ENCODE measurements at regions not wholly inside any gene's neighbourhood (a gene's known extent, or its start where the extent isn't known, plus 50 kb on each side); places are given as distances from the start of the nearest gene placed in this dataset.

DNA sequence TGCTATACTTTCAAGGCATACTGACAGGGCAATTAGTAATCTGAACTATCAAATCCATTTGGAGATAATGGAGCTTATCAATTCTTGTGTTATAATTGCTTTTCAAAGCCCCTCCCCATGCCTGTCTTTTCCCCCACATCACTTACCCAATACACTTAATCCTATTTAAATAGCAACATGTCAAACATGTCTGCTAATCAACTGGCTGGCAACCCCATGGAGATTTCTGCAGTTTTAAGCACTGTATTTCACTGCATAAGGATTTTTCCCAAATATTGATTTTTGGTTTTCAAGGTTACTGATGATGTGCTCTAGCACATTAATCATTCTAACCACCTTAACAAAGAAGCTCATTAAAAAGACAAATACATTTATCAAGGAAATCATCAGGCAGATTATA is 800.3 kb downstream of the PLA2G4A start:
- DNase-seq (ENCODE audit: low read depth) = no peak

DNA sequence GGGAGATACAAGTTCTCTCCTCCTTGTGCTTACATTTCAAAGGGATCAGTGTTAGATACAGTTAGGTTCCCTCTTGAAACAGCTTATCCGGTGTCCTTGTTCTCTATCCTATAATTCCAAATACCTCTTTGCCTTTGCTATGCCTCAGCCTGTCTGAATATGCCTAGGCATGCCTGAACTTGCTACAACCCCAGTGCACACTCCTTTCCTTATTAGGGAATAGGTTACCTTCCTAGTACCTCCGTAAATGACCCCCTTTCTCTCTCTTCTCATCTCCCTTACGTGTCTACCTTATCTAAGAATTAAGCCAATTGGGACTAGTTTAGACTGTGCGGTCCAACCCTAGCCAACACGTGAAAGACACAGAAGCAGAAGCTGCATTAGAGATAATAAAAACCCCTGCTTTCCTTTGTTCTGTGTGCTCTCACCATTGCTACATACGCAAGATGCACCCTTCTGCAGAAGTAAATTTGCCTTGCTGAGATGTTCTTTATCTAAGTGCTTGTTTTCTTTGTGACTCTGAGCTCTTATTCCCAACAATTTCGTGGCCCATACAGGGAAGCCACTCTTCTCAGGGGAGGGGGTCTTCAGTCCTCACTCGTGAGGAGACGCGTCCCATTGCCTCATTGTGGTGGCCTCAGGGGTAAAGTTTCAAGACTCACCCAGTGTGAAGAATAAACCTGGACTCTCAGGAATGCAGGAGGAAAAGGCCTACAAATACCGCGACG is 802.1 kb downstream of the PLA2G4A start:
- DNase-seq (ENCODE audit: low read depth) = no peak

DNA sequence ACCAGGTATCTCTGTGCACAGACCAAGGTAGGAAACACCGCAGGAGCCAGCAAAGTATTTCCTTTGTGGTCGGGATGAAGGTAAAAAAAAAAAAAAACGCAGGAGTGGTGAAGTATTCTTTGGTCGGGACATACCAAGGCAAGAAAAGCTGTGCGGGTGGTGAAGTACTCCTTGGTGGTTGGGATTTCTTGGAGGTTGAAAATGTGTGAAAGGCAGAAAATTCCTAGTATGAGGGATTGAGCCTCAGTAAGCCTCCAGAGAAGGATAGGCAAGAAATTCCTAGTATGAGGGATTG is 802.6 kb downstream of the PLA2G4A start:
- DNase-seq (ENCODE audit: low read depth) = no peak

GRCh38 chr1:187631984-187632383 is 803.2 kb downstream of the PLA2G4A start:
- DNase-seq (ENCODE audit: low read depth) = no peak

DNA sequence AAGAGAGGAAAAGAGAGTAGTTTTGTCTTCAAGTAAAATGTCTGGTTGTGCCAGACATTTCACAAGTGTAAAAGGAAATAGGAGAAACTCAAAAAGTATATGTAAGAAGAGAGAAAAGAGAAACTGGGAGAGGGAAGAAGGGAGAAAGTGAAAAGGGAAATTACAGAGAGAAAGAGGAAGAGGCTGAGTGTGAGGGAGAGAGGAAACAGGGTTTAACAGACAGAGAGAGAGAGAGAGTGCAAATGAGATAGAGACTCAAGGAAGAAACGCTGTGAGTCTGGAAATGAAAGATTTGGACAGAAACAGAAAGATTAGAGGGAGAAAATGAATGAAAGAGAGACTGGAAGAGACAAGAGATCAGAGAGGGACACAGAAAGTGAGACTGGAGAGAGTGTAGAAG is 806.2 kb downstream of the PLA2G4A start:
- DNase-seq (ENCODE audit: low read depth) = no peak

GRCh38 chr1:187638733-187639434 is 810.1 kb downstream of the PLA2G4A start:
- DNase-seq (ENCODE audit: low read depth) = no peak

- no peak for DNase-seq (ENCODE audit: low read depth)
Measured at GRCh38 chr1:187641015-187641414, 812.3 kb downstream of the PLA2G4A start.

GRCh38 chr1:187641463-187641862 is 812.7 kb downstream of the PLA2G4A start:
- peak; percentile 46 for DNase-seq (ENCODE audit: low read depth)

GRCh38 chr1:187641907-187642306 is 813.2 kb downstream of the PLA2G4A start:
- peak; percentile 15 for DNase-seq (ENCODE audit: low read depth)

DNA sequence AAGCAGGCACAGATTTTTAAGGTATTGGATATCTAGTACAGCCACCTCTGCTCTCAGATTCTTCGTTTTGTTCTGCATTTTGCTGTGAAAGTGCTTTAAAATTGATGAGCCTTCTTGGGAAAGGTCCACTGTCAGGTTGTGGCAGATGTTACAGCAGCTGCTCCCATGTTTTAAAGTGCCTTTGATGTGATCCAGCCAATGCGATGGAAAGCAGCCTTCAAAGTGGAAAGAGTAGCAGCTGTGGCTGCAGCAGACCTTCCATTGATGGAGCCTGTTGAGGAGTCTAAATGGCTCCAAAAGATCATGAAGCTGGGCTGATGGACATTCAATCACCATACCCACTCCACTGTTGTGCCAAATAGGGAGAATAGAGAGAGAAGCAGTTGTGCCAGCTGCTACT is 816.9 kb downstream of the PLA2G4A start:
- no peak for DNase-seq (ENCODE audit: low read depth)

- DNase-seq (ENCODE audit: low read depth) = no peak
Measured at GRCh38 chr1:187646536-187647107, 817.9 kb downstream of the PLA2G4A start.

- DNase-seq (ENCODE audit: low read depth) = no peak
Measured at GRCh38 chr1:187648091-187648490, 819.3 kb downstream of the PLA2G4A start.

GRCh38 chr1:187654635-187655034 is 825.9 kb downstream of the PLA2G4A start:
- DNase-seq (ENCODE audit: low read depth) = no peak

DNA sequence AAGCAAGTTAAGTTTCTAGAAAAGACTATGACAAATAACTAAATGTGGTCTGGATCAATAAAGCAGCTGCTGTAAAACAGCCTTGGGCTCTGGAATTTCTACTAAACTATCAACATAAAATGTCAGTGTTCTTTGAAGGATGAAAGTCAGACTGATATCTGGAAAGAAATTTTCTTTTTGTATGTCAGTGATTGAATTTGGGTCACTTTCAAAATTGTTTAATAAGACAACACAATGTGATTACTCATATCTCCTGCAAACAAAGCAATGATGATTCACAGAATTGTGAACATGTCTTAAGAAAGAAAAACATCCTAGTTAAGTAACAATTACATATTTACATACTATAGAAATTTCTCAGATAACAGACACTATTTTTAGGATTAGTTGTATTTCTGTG is 826.4 kb downstream of the PLA2G4A start:
- DNase-seq (ENCODE audit: low read depth) = peak; percentile 19

DNA sequence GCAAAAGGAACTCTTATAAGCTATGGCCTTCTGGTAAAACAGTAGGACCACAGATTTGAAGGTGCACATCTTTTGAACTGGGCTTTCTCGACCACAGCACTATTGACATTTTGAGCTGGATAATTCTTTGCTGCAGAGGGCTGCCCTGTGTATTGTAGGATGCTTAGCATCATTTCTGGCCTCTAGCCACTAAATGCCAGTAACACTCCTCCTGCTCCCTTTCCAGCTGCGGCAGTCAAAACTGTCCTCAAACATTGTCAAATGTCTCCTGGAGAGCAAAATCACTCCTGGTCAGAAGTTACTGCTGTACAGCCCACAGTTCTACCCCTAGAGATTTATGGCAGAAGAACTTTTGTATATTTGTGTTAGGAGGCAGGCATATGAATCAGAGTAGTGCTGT is 836.7 kb downstream of the PLA2G4A start:
- DNase-seq (ENCODE audit: low read depth) = no peak

DNA sequence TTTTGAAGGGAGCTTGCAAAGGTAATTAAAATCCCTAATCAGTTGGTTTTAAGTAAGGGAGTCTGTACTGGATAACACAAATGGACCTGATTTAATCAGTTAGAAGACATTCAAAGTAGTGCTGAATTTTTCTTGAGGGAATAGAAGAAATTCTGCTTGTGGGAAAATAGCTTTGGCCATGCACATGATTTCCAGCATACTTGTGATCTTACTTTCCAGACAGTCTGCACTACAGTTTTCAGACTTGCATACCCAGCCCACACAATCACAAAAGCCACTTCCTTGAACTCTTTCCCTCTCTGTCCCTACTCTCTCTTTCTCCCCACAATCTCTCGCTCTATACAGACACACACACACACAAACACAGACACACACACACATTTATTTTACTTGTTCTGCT is 852.1 kb downstream of the PLA2G4A start:
- no peak for DNase-seq (ENCODE audit: low read depth)

DNA sequence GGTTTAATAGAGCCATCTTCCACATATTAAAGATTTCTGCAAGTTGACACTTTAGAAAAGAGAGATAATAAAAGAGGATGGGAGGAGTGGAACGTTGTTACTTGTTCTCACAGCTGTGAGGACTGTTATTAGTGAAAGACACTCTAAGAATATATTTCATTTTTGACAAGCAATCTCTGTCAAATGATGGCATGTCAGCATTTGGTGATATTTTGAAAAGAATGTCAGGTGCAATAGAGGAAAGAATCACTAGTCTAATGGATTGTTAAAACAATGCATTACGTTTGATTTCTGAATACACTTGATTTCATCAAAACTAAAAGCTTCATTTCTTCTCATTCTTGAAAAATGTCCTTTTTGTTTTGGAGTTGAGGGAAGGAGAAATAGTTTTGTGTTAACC is 853.4 kb downstream of the PLA2G4A start:
- DNase-seq (ENCODE audit: low read depth) = no peak

DNA sequence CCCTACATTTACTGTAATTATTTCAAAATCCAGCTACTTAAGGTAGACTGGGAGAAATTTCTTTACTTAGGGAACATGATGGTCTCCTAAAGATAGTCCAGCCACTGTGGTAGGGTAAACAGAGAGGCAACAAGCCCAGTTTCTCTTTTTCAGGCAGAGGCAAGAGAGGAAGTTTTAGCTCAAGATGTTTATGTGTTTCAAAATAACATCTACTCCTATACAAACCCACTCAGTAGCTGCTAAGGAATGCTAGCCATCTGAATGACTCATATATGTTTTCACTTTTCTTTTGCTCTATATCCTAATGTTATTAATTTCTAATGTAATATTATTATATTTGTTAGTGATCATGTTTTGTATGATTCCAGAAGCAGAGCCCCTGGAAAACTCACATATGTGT is 856.6 kb downstream of the PLA2G4A start:
- DNase-seq (ENCODE audit: low read depth) = peak; percentile 15

DNA sequence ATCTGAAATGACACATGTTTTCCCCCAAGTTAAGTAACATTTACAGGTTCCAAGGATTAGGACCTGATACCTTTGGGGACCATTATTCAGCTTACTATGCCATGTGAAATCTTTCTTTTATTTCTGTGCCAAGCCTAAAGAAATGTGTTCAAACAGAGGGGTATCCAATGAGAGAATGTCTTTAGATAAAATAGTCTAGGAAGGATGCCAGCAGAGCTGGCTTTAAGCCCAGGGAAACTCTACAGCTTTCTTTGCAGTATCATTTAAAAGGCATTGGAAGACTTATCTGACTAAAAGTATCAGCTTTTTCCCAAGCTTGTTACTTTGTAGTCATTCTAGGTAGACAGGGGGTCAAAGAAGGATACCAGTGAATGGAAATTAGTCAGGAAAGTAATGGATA is 860.4 kb downstream of the PLA2G4A start:
- DNase-seq (ENCODE audit: low read depth) = peak; percentile 60

- peak; percentile 87 for DNase-seq (ENCODE audit: low read depth)
Measured at GRCh38 chr1:187691439-187691838, 862.7 kb downstream of the PLA2G4A start.

DNA sequence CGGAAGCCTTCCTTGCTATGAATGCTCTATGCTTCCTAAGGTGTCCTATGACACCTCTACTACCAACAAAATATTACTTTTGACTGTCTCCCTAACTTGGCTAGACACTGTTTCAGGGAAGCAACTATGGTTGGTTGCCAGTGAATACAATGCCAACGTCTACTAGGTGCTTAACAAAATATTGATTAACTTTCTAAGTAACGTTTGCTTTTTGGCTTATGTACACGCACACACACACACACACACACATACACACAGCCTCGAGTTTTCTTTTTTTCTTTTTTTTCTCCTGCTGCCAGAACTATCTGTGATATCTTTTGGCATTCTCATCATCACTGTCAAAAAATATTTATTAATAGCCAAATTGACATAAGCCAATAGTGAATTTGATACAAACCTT is 864.0 kb downstream of the PLA2G4A start:
- no peak for DNase-seq (ENCODE audit: low read depth)

GRCh38 chr1:187696073-187696472 is 867.3 kb downstream of the PLA2G4A start:
- peak; percentile 48 for DNase-seq (ENCODE audit: low read depth)

All from M059J (cell line).